ENCODE measurements at regions not wholly inside any gene's neighbourhood (a gene's known extent, or its start where the extent isn't known, plus 50 kb on each side); places are given as distances from the start of the nearest gene placed in this dataset.

- TF ChIP-seq ZNF687 (IDR thresholded peaks at IDR 0.05) (no peak), ZNF207 (IDR thresholded peaks at IDR 0.05; ENCODE audit: borderline replicate concordance) (no peak)
- TF ChIP-seq, protein P1, sequence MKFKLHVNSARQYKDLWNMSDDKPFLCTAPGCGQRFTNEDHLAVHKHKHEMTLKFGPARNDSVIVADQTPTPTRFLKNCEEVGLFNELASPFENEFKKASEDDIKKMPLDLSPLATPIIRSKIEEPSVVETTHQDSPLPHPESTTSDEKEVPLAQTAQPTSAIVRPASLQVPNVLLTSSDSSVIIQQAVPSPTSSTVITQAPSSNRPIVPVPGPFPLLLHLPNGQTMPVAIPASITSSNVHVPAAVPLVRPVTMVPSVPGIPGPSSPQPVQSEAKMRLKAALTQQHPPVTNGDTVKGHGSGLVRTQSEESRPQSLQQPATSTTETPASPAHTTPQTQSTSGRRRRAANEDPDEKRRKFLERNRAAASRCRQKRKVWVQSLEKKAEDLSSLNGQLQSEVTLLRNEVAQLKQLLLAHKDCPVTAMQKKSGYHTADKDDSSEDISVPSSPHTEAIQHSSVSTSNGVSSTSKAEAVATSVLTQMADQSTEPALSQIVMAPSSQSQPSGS (IDR thresholded peaks at IDR 0.05; ENCODE audit: low read length) = no peak
Measured at GRCh38 chr4:82247629-82248028, 126.2 kb downstream of the HNRNPD start (continued).

DNA sequence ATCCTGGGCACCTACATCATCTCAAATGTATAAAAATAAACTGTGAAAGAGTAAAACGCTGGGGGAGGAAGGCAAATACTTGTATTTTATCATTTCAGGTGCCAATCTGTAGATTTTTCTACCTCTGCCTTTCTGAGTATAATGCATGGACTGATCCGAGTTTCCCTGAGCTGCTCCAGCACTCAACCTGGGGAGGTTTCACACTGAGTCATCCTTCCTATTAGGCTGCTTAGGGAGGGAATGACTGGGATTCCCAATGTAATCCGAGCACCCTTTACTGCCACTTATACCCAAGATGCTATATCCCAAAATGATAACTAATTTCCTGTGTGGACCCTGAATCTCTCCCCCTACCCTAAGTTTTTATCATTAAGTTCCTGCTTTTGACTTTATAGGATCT, 126.6 kb downstream of the HNRNPD start:
- ChIA-PET POLR2A (no interaction called here), SMC1A (ENCODE audit: uncharacterized antibody, unreplicated experiment) (no interaction called here), CTCF (no interaction called here), RAD21 (ENCODE audit: unreplicated experiment) (no interaction called here)
- no peak overlapping the region for H3K4me2 ChIP-seq (ENCODE audit: control insufficient read depth, insufficient read depth)
- no peak overlapping the region for H3K9ac ChIP-seq (ENCODE audit: control insufficient read depth, insufficient read depth, low read length)
- no TSS peak for BruUV-seq (replicated peaks)
- H3K4me1 ChIP-seq (ENCODE audit: control insufficient read depth, insufficient read depth, low read length) = no peaks in the 10 kb centered on the region
- no peak overlapping the region for H2AFZ ChIP-seq (ENCODE audit: control insufficient read depth, low read depth, low read length)
- WGBS (ENCODE audit: insufficient coverage, insufficient replicate concordance, low lambda C conversion rate, missing lambda C conversion rate) = 0% methylated on average over 3 of the region's 3 CpGs
- H4K20me1 ChIP-seq (ENCODE audit: control insufficient read depth, insufficient read depth) = no peaks in the 10 kb centered on the region
- H3K4me3 ChIP-seq = no peak overlapping the region
- no peaks in the 10 kb centered on the region for H3K9me3 ChIP-seq (replicated peaks; ENCODE audit: control insufficient read depth, insufficient read depth, low read length)
- no peak for ATAC-seq
- no peaks in the 10 kb centered on the region for H3K27me3 ChIP-seq (replicated peaks in 1 of 2; ENCODE audit: control insufficient read depth in 2 of 2, insufficient read depth in 2 of 2, low read length in 1 of 2)
- FAIRE-seq = no peak
- H3K27ac ChIP-seq (ENCODE audit: control insufficient read depth, insufficient read depth) = no peak overlapping the region
- no peaks in the 10 kb centered on the region for H3K36me3 ChIP-seq (ENCODE audit: control insufficient read depth in 2 of 2, insufficient read depth in 2 of 2, low read length in 1 of 2)
- DNase-seq (ENCODE audit: low read depth, low spot score) = no peak
- intact Hi-C loops (cut with micrococcal nuclease; ENCODE audit: unreplicated experiment) = no loop called here
- H3K79me2 ChIP-seq (ENCODE audit: control insufficient read depth, insufficient read depth, low read length) = no peaks in the 10 kb centered on the region
- in situ Hi-C loops (cut with MboI) = no loop called here
- TF ChIP-seq, protein P2, sequence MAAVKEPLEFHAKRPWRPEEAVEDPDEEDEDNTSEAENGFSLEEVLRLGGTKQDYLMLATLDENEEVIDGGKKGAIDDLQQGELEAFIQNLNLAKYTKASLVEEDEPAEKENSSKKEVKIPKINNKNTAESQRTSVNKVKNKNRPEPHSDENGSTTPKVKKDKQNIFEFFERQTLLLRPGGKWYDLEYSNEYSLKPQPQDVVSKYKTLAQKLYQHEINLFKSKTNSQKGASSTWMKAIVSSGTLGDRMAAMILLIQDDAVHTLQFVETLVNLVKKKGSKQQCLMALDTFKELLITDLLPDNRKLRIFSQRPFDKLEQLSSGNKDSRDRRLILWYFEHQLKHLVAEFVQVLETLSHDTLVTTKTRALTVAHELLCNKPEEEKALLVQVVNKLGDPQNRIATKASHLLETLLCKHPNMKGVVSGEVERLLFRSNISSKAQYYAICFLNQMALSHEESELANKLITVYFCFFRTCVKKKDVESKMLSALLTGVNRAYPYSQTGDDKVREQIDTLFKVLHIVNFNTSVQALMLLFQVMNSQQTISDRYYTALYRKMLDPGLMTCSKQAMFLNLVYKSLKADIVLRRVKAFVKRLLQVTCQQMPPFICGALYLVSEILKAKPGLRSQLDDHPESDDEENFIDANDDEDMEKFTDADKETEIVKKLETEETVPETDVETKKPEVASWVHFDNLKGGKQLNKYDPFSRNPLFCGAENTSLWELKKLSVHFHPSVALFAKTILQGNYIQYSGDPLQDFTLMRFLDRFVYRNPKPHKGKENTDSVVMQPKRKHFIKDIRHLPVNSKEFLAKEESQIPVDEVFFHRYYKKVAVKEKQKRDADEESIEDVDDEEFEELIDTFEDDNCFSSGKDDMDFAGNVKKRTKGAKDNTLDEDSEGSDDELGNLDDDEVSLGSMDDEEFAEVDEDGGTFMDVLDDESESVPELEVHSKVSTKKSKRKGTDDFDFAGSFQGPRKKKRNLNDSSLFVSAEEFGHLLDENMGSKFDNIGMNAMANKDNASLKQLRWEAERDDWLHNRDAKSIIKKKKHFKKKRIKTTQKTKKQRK (IDR thresholded peaks at IDR 0.05; ENCODE audit: low read depth, low read length) = no peak
- TF ChIP-seq KDM1A (IDR thresholded peaks at IDR 0.05; ENCODE audit: borderline replicate concordance) (no peak), ZNF217 (IDR thresholded peaks at IDR 0.05) (no peak), YY1 (IDR thresholded peaks at IDR 0.05; ENCODE audit: low read depth, low read length) (no peak), SUPT20H (IDR thresholded peaks at IDR 0.05; ENCODE audit: borderline replicate concordance, control insufficient read depth, low read depth, low read length) (no peak), SPI1 (IDR thresholded peaks at IDR 0.05; ENCODE audit: borderline replicate concordance, insufficient read depth, low read depth, low read length) (no peak), NR2C1 (IDR thresholded peaks at IDR 0.05) (no peak), BCL11A (IDR thresholded peaks at IDR 0.05; ENCODE audit: low read depth, low read length) (no peak), EZH2 (IDR thresholded peaks at IDR 0.05; ENCODE audit: borderline replicate concordance, control insufficient read depth, low read depth, low read length) (no peak), JUND (IDR thresholded peaks at IDR 0.05; ENCODE audit: low read depth, low read length) (no peak)

Data from GM12878 (cell line).